ENCODE measurements at regions not wholly inside any gene's neighbourhood (a gene's known extent, or its start where the extent isn't known, plus 50 kb on each side); places are given as distances from the start of the nearest gene placed in this dataset.
"Not testable (repeated sequence)": the region's sequence is repeated elsewhere in the genome, so short reads cannot be mapped to it uniquely, and the experiment has no call there.

DNA sequence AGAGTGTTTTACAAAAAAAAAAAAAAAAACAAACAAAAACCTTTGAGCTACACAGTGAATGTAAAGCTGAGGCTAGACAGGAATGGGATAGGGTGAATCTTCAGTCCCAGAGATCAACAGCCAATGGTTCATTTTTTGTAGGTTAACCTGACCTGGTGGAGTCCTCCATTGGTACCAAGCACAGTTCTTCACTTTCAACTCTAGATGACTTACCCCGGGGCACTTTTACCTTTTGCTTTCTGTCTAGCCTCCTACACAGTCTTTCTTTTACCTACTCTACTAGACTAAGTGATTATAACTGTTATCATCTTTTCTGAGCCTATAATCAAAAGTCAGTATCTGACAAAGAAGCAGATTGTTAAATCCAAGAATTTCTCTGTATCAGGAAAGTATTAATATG, 50.9 kb downstream of the ANXA2R start:
- DNase-seq (no peak), ATAC-seq (no peak)
- H3K27ac Mint-ChIP-seq: peak overlapping the region; percentile 100
- peaks cover 10% of the 10 kb centered on the region for H3K36me3 Mint-ChIP-seq (ENCODE audit: low read depth)
- H3K27me3 Mint-ChIP-seq: no peaks in the 10 kb centered on the region
- peaks cover 45% of the 10 kb centered on the region for H3K4me1 Mint-ChIP-seq
- H3K9me3 ChIP-seq (ENCODE audit: control insufficient read depth, low read length, poor library complexity, severe bottlenecking): no peaks in the 10 kb centered on the region
- H3K4me3 Mint-ChIP-seq: peak overlapping the region; percentile 95

DNA sequence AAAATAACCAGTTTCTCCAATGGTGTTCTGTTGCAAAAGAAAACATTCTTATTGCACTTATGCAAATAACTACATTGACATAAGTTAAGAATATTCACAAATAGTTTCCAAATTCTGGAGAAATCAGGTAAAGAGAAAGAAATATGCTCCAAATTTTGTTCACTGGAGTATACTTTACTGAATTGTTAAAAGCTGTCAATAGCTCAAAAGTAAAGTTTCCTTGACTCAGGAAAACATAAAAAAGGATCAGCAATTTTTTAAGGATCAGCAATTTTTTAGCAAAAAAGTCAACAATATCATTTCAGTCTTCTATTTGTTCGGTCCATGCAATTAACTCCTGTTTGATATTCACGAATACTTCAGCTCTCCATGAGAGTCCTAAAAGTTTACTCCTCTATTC, 51.6 kb downstream of the ANXA2R start:
- DNase-seq (no peak), ATAC-seq (no peak)
- H3K27ac Mint-ChIP-seq: peak overlapping the region; percentile 100
- peak overlapping the region; percentile 95 for H3K4me3 Mint-ChIP-seq
- H3K4me1 Mint-ChIP-seq: peaks cover 46% of the 10 kb centered on the region
- no peaks in the 10 kb centered on the region for H3K9me3 ChIP-seq (ENCODE audit: control insufficient read depth, low read length, poor library complexity, severe bottlenecking)
- no peaks in the 10 kb centered on the region for H3K27me3 Mint-ChIP-seq
- H3K36me3 Mint-ChIP-seq (ENCODE audit: low read depth): peaks cover 10% of the 10 kb centered on the region

DNA sequence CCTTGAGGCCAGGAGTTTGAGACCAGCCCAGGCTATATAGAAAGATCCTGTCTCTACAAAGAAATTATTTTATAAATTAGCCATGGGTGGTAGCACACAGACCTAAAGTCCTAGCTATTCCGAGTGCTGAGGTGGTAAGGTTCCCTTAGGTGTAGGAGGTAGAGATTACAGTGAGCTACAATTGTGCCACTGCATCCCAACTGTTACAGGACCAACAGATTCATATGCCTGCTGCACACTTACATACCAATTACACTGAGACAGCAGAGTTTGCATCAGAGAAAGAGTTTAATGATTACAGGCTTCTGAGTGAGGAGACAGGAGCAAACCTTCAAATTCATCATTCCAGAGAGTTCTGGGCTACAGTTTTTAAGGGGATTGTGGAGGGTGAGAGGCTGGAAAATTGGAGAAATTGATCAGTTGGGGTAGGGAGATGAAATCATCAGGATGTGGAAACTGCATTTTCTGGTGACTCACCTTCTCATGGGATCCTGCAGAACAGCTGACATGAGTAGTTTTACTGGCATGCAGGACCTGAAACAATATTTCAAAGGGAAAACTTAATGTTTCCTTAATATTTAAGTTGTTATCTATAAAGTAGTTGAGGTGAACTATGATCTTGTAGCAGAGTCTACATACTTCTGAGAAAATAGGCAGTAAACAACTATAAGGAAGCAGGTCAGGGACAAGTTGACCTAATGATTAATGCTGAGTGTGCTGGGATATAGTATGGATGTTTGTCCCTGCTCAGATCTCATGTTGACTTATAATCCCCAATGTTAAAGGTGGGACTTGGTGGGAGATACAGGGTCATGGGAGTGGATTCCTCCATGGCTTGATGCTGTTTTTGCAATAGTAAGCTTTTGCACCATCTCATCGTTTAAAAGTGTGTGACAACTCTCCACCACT, 54.7 kb downstream of the ANXA2R start:
- Mint-ChIP-seq H3K36me3 (ENCODE audit: low read depth) (peaks cover 8% of the 10 kb centered on the region), H3K4me3 (no peak overlapping the region), H3K4me1 (peaks cover 34% of the 10 kb centered on the region), H3K27me3 (no peaks in the 10 kb centered on the region), H3K27ac (no peak overlapping the region)
- DNase-seq (no peak), ATAC-seq (no peak)
- H3K9me3 ChIP-seq (ENCODE audit: control insufficient read depth, low read length, poor library complexity, severe bottlenecking): no peaks in the 10 kb centered on the region

- H3K27me3 Mint-ChIP-seq: no peaks in the 10 kb centered on the region
- ATAC-seq (no peak), DNase-seq (no peak)
- H3K36me3 Mint-ChIP-seq (ENCODE audit: low read depth): peaks cover 8% of the 10 kb centered on the region
- no peaks in the 10 kb centered on the region for H3K9me3 ChIP-seq (ENCODE audit: control insufficient read depth, low read length, poor library complexity, severe bottlenecking)
- H3K4me3 Mint-ChIP-seq: no peak overlapping the region
- peaks cover 25% of the 10 kb centered on the region for H3K4me1 Mint-ChIP-seq
- H3K27ac Mint-ChIP-seq: no peak overlapping the region
These were observed 55.8 kb downstream of the ANXA2R start for GRCh38 chr5:42984307-42984706.

DNA sequence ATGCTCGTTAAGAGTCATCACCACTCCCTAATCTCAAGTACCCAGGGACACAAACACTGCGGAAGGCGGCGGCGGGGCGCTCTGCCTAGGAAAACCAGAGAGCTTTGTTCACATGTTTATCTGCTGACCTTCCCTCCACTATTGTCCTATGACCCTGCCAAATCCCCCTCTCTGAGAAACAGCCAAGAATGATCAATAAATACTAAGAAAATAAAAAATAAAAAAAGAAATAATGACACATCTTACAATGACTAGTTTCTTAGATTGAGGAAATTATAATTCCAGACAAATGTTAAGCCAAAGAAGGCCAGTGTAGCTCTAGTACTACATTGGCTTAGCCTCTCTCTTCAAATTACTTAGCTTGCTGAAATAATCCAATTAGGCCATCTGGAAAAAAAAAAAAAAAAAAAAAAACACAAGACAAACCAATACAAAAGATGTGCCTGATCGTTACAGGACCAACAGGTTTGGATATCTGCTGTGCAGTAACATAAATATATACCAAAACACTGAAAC, 58.0 kb downstream of the ANXA2R start:
- no peak for DNase-seq
- H3K27me3 Mint-ChIP-seq: no peaks in the 10 kb centered on the region
- H3K36me3 Mint-ChIP-seq (ENCODE audit: low read depth): peaks cover 6% of the 10 kb centered on the region
- H3K27ac Mint-ChIP-seq: no peak overlapping the region
- no peak overlapping the region for H3K4me3 Mint-ChIP-seq
- no peaks in the 10 kb centered on the region for H3K9me3 ChIP-seq (ENCODE audit: control insufficient read depth, low read length, poor library complexity, severe bottlenecking)
- ATAC-seq: no peak
- peaks cover 16% of the 10 kb centered on the region for H3K4me1 Mint-ChIP-seq

- H3K4me3 Mint-ChIP-seq; ATAC-seq; DNase-seq; H3K27me3 Mint-ChIP-seq; H3K36me3 Mint-ChIP-seq (ENCODE audit: low read depth); H3K9me3 ChIP-seq (ENCODE audit: control insufficient read depth, low read length, poor library complexity, severe bottlenecking); H3K27ac Mint-ChIP-seq: not testable (repeated sequence)
- peaks cover 16% of the 10 kb centered on the region for H3K4me1 Mint-ChIP-seq
These were observed 58.6 kb downstream of the ANXA2R start for GRCh38 chr5:42981417-42982106.

- H3K27me3 Mint-ChIP-seq; H3K36me3 Mint-ChIP-seq (ENCODE audit: low read depth); DNase-seq; H3K27ac Mint-ChIP-seq; H3K9me3 ChIP-seq (ENCODE audit: control insufficient read depth, low read length, poor library complexity, severe bottlenecking); ATAC-seq; H3K4me3 Mint-ChIP-seq: not testable (repeated sequence)
- H3K4me1 Mint-ChIP-seq: peaks cover 14% of the 10 kb centered on the region
These were observed 59.1 kb downstream of the ANXA2R start for GRCh38 chr5:42981015-42981414.

GRCh38 chr5:42980391-42980790, 59.7 kb downstream of the ANXA2R start:
- H3K4me1 Mint-ChIP-seq: peaks cover 10% of the 10 kb centered on the region
- H3K36me3 Mint-ChIP-seq (ENCODE audit: low read depth); H3K9me3 ChIP-seq (ENCODE audit: control insufficient read depth, low read length, poor library complexity, severe bottlenecking); H3K27ac Mint-ChIP-seq; DNase-seq; H3K4me3 Mint-ChIP-seq; H3K27me3 Mint-ChIP-seq; ATAC-seq: not testable (repeated sequence)

GRCh38 chr5:42979242-42979641, 60.9 kb downstream of the ANXA2R start:
- not testable (repeated sequence) for H3K36me3 Mint-ChIP-seq (ENCODE audit: low read depth); H3K27me3 Mint-ChIP-seq; H3K4me3 Mint-ChIP-seq; ATAC-seq; DNase-seq; H3K9me3 ChIP-seq (ENCODE audit: control insufficient read depth, low read length, poor library complexity, severe bottlenecking); H3K27ac Mint-ChIP-seq; H3K4me1 Mint-ChIP-seq

- Mint-ChIP-seq H3K27me3 (no peaks in the 10 kb centered on the region), H3K27ac (no peak overlapping the region), H3K4me3 (no peak overlapping the region), H3K36me3 (ENCODE audit: low read depth) (no peaks in the 10 kb centered on the region), H3K4me1 (peaks cover 4% of the 10 kb centered on the region)
- H3K9me3 ChIP-seq (ENCODE audit: control insufficient read depth, low read length, poor library complexity, severe bottlenecking): no peaks in the 10 kb centered on the region
- no peak for DNase-seq
- ATAC-seq: no peak
These were observed 65.6 kb downstream of the ANXA2R start for GRCh38 chr5:42974536-42974935.

DNA sequence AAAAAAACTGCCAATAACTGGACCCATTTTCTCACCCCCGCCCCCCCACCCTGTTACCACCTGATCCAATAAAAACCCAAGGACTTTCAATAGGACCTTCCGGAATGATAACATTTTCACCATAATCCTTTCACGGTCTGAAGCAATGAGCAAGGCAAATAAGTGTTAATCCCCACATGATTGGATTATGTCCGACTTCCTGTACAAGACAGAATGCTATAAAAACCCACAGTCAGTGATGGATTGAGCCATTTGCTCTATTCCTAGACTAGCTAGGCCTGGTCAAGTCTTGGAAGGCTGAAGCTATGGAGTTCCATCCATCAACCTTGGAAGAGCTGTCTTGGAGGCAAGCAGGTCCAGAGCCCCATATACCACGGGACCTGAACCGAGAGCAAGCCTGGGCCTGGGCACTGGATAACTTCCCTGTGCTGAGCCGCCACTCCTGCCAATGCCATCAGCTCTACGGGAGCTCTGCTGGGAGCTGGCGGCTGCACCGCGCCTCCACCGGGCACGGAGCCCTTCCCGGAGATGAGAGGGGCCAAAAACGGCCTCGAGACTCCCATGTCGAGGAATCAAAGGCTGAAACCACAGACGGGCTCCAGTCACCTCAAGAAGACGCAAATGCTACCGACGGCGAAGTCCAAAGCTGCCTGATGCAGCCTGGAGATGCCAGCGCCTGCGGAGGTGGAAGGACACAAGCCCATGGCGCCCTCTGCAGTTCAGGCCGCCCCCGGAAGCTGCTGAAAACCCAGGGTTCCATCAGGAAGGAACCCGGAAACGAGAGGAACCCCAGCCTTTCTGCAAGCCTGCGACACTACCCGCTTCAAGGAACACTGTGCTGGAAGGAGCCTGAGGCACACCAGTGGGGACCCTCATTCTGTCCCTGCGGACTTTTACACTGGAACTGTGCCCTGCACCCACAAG, 69.2 kb downstream of the ANXA2R start:
- H3K4me1 Mint-ChIP-seq: peaks cover 9% of the 10 kb centered on the region
- DNase-seq: no peak
- no peaks in the 10 kb centered on the region for H3K9me3 ChIP-seq (ENCODE audit: control insufficient read depth, low read length, poor library complexity, severe bottlenecking)
- no peak overlapping the region for H3K4me3 Mint-ChIP-seq
- no peak for ATAC-seq
- H3K36me3 Mint-ChIP-seq (ENCODE audit: low read depth): no peaks in the 10 kb centered on the region
- no peaks in the 10 kb centered on the region for H3K27me3 Mint-ChIP-seq
- H3K27ac Mint-ChIP-seq: no peak overlapping the region

GRCh38 chr5:42965934-42966333, 74.2 kb downstream of the ANXA2R start:
- Mint-ChIP-seq H3K27me3 (no peaks in the 10 kb centered on the region), H3K36me3 (ENCODE audit: low read depth) (peaks cover 3% of the 10 kb centered on the region), H3K27ac (no peak overlapping the region), H3K4me3 (peak overlapping the region; percentile 15), H3K4me1 (peaks cover 10% of the 10 kb centered on the region)
- DNase-seq (no peak), ATAC-seq (no peak)
- no peaks in the 10 kb centered on the region for H3K9me3 ChIP-seq (ENCODE audit: control insufficient read depth, low read length, poor library complexity, severe bottlenecking)

- peaks cover 3% of the 10 kb centered on the region for H3K36me3 Mint-ChIP-seq (ENCODE audit: low read depth)
- H3K4me1 Mint-ChIP-seq: peaks cover 8% of the 10 kb centered on the region
- ATAC-seq (no peak), DNase-seq (no peak)
- H3K27me3 Mint-ChIP-seq: no peaks in the 10 kb centered on the region
- H3K4me3 Mint-ChIP-seq: no peak overlapping the region
- H3K27ac Mint-ChIP-seq: no peak overlapping the region
- H3K9me3 ChIP-seq (ENCODE audit: control insufficient read depth, low read length, poor library complexity, severe bottlenecking): no peaks in the 10 kb centered on the region
These were observed 76.7 kb downstream of the ANXA2R start for GRCh38 chr5:42963412-42963811.

All from T-helper 17 cell (primary cell).